Retinal pigment epithelial cell (primary cell): ENCODE measurements at regions not wholly inside any gene's neighbourhood (a gene's known extent, or its start where the extent isn't known, plus 50 kb on each side); places are given as distances from the start of the nearest gene placed in this dataset.

ENCODE experiments used
- DNase-seq: peaks from one replicate; pipeline ENCODE4 v3.0.0-alpha.2; 2010; ENCODE audit warnings: low read depth
- H3K4me3 ChIP-seq: 2 replicates; pipeline ENCODE4 v1.5.1; 2011; ENCODE audit warnings: mild to moderate bottlenecking, low read length, control low read depth, moderate library complexity
- CTCF ChIP-seq: conservative IDR thresholded peaks from 2 replicates; pipeline ENCODE4 v1.5.1; 2011; ENCODE audit warnings: low read depth, low read length, control low read depth, inconsistent platforms

GRCh38 chr9:21677387-21677786 lies 125.0 kb upstream of the MTAP start:
- no peak for DNase-seq
- no peak overlapping the region for H3K4me3 ChIP-seq
- TF ChIP-seq CTCF, result no peak

GRCh38 chr9:21677834-21678233 lies 124.6 kb upstream of the MTAP start:
- TF ChIP-seq CTCF, result no peak
- no peak overlapping the region for H3K4me3 ChIP-seq
- DNase-seq, result peak; percentile 59

GRCh38 chr9:21679432-21679831 lies 123.0 kb upstream of the MTAP start:
- no peak for TF ChIP-seq CTCF
- no peak overlapping the region for H3K4me3 ChIP-seq
- DNase-seq, result no peak

- H3K4me3 ChIP-seq, result no peak overlapping the region
- no peak for DNase-seq
- TF ChIP-seq CTCF, result no peak
Observed at GRCh38 chr9:21680590-21680989, 121.8 kb upstream of the MTAP start.

- no peak overlapping the region for H3K4me3 ChIP-seq
- DNase-seq, result peak; percentile 62
- no peak for TF ChIP-seq CTCF
Observed at GRCh38 chr9:21681641-21682040, 120.8 kb upstream of the MTAP start.

- no peak for DNase-seq
- no peak for TF ChIP-seq CTCF
- H3K4me3 ChIP-seq, result no peak overlapping the region
Observed at GRCh38 chr9:21682381-21682780, 120.1 kb upstream of the MTAP start.

- DNase-seq, result no peak
- no peak overlapping the region for H3K4me3 ChIP-seq
- no peak for TF ChIP-seq CTCF
Observed at GRCh38 chr9:21682981-21683380, 119.5 kb upstream of the MTAP start.
